Fibroblast of pulmonary artery (primary cell): ENCODE measurements at regions not wholly inside any gene's neighbourhood (a gene's known extent, or its start where the extent isn't known, plus 50 kb on each side); places are given as distances from the start of the nearest gene placed in this dataset.

Experiments used
- DNase-seq: peaks from one replicate; pipeline ENCODE4 v3.0.0-alpha.2; 2010; ENCODE audit warnings: low read depth
- H3K4me3 ChIP-seq: replicated peaks from 2 replicates; pipeline ENCODE4 v1.5.1; 2011; ENCODE audit warnings: low read depth, mild to moderate bottlenecking, control low read depth, low read length, moderate library complexity
- TF ChIP-seq, protein P1 (sequence below): IDR thresholded peaks from 2 replicates; pipeline ENCODE4 v1.5.1; 2011; ENCODE audit warnings: mild to moderate bottlenecking, control low read depth, low read length, inconsistent platforms; ENCODE audit errors: missing control alignments

- no peak overlapping the region for H3K4me3 ChIP-seq
Observed at GRCh38 chr5:165859251-165859650, 2353.8 kb downstream of the MAT2B start.

DNA sequence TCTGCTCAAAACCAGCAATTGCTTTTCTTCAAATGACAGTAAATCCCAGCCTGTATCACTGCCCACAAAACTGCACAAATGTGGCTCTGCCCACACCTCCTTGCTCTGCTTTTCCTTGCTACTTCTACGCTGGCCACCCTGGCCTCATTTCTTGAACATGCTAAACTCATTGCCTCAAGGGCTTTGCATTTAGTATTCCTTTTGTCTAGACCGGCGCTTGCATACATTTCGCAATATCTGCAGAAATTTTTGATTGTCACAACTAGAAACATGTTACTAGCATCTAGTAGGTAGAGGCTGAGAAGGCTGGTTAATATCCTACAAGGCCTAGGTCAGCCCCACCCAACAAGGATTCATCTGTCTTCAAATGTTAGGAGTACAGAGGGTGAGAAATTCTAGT, 2357.8 kb downstream of the MAT2B start:
- no peak for DNase-seq
- no peak overlapping the region for H3K4me3 ChIP-seq
- TF ChIP-seq, protein P1, sequence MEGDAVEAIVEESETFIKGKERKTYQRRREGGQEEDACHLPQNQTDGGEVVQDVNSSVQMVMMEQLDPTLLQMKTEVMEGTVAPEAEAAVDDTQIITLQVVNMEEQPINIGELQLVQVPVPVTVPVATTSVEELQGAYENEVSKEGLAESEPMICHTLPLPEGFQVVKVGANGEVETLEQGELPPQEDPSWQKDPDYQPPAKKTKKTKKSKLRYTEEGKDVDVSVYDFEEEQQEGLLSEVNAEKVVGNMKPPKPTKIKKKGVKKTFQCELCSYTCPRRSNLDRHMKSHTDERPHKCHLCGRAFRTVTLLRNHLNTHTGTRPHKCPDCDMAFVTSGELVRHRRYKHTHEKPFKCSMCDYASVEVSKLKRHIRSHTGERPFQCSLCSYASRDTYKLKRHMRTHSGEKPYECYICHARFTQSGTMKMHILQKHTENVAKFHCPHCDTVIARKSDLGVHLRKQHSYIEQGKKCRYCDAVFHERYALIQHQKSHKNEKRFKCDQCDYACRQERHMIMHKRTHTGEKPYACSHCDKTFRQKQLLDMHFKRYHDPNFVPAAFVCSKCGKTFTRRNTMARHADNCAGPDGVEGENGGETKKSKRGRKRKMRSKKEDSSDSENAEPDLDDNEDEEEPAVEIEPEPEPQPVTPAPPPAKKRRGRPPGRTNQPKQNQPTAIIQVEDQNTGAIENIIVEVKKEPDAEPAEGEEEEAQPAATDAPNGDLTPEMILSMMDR = no peak

More at GRCh38 chr5:165859251-165859650, 2353.8 kb downstream of the MAT2B start:
- TF ChIP-seq, protein P1 = no peak
- no peak for DNase-seq

DNA sequence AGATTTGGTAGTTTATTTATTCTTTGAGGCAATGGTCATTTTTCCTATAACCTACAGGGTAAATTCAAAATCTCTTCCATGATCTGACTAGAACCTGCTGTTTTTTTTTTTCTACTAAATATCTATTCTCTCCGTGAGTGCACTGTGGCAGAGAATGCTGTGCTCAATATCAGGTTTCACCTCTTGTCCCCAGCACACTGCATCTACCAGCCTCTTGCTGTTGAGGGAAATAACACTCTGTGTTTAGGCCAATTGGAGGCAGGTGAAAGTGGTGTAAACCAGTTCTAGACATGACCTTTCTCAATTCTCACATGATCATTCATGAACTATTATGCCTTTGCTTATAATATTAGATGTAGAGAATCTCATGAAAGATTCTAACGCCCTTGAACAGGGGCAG, 2365.9 kb downstream of the MAT2B start:
- TF ChIP-seq, protein P1 = no peak
- no peak overlapping the region for H3K4me3 ChIP-seq
- DNase-seq = no peak

GRCh38 chr5:165874851-165875250, 2369.4 kb downstream of the MAT2B start:
- TF ChIP-seq, protein P1 = no peak
- H3K4me3 ChIP-seq = no peak overlapping the region
- no peak for DNase-seq

DNA sequence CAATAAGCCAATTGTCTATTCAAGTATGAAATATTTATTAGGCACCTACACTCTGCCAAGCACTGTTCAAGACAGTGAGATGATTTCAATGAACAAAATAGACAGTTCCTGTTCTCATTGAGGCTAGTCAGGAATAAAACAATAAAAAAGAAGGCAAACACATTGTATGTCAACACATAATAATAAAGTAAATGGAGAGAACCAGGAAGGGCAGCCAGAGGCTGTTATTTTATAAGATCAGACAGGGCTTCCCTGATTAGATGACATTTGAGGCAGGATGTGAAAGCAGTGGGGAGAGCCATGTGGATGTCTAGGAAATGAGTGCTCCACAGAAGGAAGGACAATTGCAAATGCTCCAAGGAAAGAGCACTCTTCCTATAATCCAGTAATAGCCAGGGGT, 2371.1 kb downstream of the MAT2B start:
- H3K4me3 ChIP-seq = no peak overlapping the region
- TF ChIP-seq, protein P1 = no peak
- DNase-seq = no peak

DNA sequence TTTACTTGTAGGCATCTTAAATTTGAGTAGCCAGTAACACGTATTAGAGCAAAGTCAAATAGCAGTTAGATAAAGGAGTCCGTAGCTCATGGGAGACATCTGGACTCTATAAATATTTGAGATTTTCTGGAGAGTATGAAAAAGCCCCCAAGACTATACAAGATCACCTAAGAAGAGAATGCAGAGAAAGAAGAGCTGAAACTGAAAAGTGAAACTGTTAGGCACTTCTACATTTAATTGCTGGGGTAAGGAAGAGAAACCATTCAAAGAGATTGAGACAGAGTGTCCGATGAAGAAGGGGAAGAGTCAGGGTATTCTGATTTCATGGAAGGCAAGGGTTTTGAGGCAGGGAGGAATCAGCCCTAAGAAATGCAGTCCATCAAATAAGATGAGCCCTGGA, 2372.1 kb downstream of the MAT2B start:
- TF ChIP-seq, protein P1 = no peak
- H3K4me3 ChIP-seq = no peak overlapping the region

GRCh38 chr5:165881259-165881658, 2375.8 kb downstream of the MAT2B start:
- TF ChIP-seq, protein P1 = no peak
- no peak overlapping the region for H3K4me3 ChIP-seq
- no peak for DNase-seq

More for the DNA sequence above, 2372.1 kb downstream of the MAT2B start:
- no peak for DNase-seq
